ENCODE measurements at regions not wholly inside any gene's neighbourhood (a gene's known extent, or its start where the extent isn't known, plus 50 kb on each side); places are given as distances from the start of the nearest gene placed in this dataset.
"Not testable (repeated sequence)": the region's sequence is repeated elsewhere in the genome, so short reads cannot be mapped to it uniquely, and the experiment has no call there.

GRCh38 chr14:49962621-49963020, 69.7 kb downstream of the ARF6 start:
- Histone ChIP-seq H3K4me3 (no peak overlapping the region), H3K4me1 (ENCODE audit: insufficient read depth) (peaks cover 25% of the 10 kb centered on the region), H3K9me2 (ENCODE audit: insufficient read depth) (no peaks in the 10 kb centered on the region), H2AFZ (no peak overlapping the region), H3K9me3 (ENCODE audit: low read depth) (no peaks in the 10 kb centered on the region), H3K9ac (no peak overlapping the region), H3K36me3 (ENCODE audit: low read depth) (no peaks in the 10 kb centered on the region), H3F3A (ENCODE audit: insufficient read depth) (no peaks in the 10 kb centered on the region), H3K79me2 (ENCODE audit: insufficient read depth) (no peaks in the 10 kb centered on the region), H4K20me1 (ENCODE audit: insufficient read depth) (no peaks in the 10 kb centered on the region), H3K27ac (no peak overlapping the region), H3K4me2 (ENCODE audit: unreplicated experiment) (peak overlapping the region; percentile 4), H3K27me3 (replicated peaks; ENCODE audit: insufficient read depth) (no peaks in the 10 kb centered on the region)
- in situ Hi-C loops (cut with MboI) = no loop called here
- DNase-seq = peak; percentile 57
- TF ChIP-seq EZH2 (IDR thresholded peaks at IDR 0.05; ENCODE audit: insufficient read depth, poor library complexity, severe bottlenecking) (no peak), EZH2phosphoT487 (IDR thresholded peaks at IDR 0.05; ENCODE audit: insufficient read depth, low read depth) (no peak)
- WGBS, 2 experiments (ENCODE audit: low coverage in 1 of 2, low lambda C conversion rate in 2 of 2, missing lambda C conversion rate in 2 of 2) = 61 to 68% methylated on average over 6 of the region's 6 CpGs

- H3K9ac ChIP-seq, H3K4me3 ChIP-seq: not testable (repeated sequence)
Measured at GRCh38 chr14:49965068-49965651, 72.3 kb downstream of the ARF6 start.

GRCh38 chr14:49966304-49966809, 73.5 kb downstream of the ARF6 start:
- in situ Hi-C loops (cut with MboI) = no loop called here
- Histone ChIP-seq H3K4me2 (ENCODE audit: unreplicated experiment) (peak overlapping the region; percentile 45), H3K9me2 (ENCODE audit: insufficient read depth) (no peaks in the 10 kb centered on the region), H4K20me1 (ENCODE audit: insufficient read depth) (no peaks in the 10 kb centered on the region), H3K27me3 (replicated peaks; ENCODE audit: insufficient read depth) (no peaks in the 10 kb centered on the region), H3K36me3 (ENCODE audit: low read depth) (no peaks in the 10 kb centered on the region), H3K27ac (no peak overlapping the region), H3K9me3 (ENCODE audit: low read depth) (no peaks in the 10 kb centered on the region), H3K4me3 (no peak overlapping the region), H3K9ac (0 out of 2 replicates have a peak overlapping the region, but pooled peaks have one; percentile 1), H2AFZ (peak overlapping the region; percentile 75), H3F3A (ENCODE audit: insufficient read depth) (peaks cover 7% of the 10 kb centered on the region; the same call in 1 of the 2 replicates), H3K4me1 (ENCODE audit: insufficient read depth) (peaks cover 35% of the 10 kb centered on the region), H3K79me2 (ENCODE audit: insufficient read depth) (no peaks in the 10 kb centered on the region)
- 28 to 29% methylated on average over 4 of the region's 4 CpGs for WGBS, 2 experiments (ENCODE audit: low coverage in 1 of 2, low lambda C conversion rate in 2 of 2, missing lambda C conversion rate in 2 of 2)
- TF ChIP-seq EZH2 (IDR thresholded peaks at IDR 0.05; ENCODE audit: insufficient read depth, poor library complexity, severe bottlenecking) (no peak), EZH2phosphoT487 (IDR thresholded peaks at IDR 0.05; ENCODE audit: insufficient read depth, low read depth) (no peak)
- peak; percentile 57 for DNase-seq

More at GRCh38 chr14:49965068-49965651, 72.3 kb downstream of the ARF6 start:
- H3K4me2 ChIP-seq (ENCODE audit: unreplicated experiment); H3K27me3 ChIP-seq (replicated peaks; ENCODE audit: insufficient read depth); H4K20me1 ChIP-seq (ENCODE audit: insufficient read depth); in situ Hi-C loops (cut with MboI); H2AFZ ChIP-seq; H3K79me2 ChIP-seq (ENCODE audit: insufficient read depth); H3K9me2 ChIP-seq (ENCODE audit: insufficient read depth); H3K27ac ChIP-seq; H3K36me3 ChIP-seq (ENCODE audit: low read depth); H3K9me3 ChIP-seq (ENCODE audit: low read depth); DNase-seq; H3F3A ChIP-seq (ENCODE audit: insufficient read depth): not testable (repeated sequence)
- H3K4me1 ChIP-seq (ENCODE audit: insufficient read depth) = peaks cover 26% of the 10 kb centered on the region
- 98 to 99% methylated on average over 8 of the region's 8 CpGs for WGBS, 2 experiments (ENCODE audit: low coverage in 1 of 2, low lambda C conversion rate in 2 of 2, missing lambda C conversion rate in 2 of 2)

GRCh38 chr14:49966971-49967630, 74.2 kb downstream of the ARF6 start:
- Histone ChIP-seq H3K27me3 (replicated peaks; ENCODE audit: insufficient read depth) (no peaks in the 10 kb centered on the region), H3K9me2 (ENCODE audit: insufficient read depth) (no peaks in the 10 kb centered on the region), H4K20me1 (ENCODE audit: insufficient read depth) (no peaks in the 10 kb centered on the region), H2AFZ (no peak overlapping the region; the same call in 1 of the 2 replicates), H3K9me3 (ENCODE audit: low read depth) (no peaks in the 10 kb centered on the region), H3K79me2 (ENCODE audit: insufficient read depth) (no peaks in the 10 kb centered on the region), H3F3A (ENCODE audit: insufficient read depth) (peaks cover 14% of the 10 kb centered on the region), H3K27ac (no peak overlapping the region), H3K36me3 (ENCODE audit: low read depth) (no peaks in the 10 kb centered on the region), H3K4me1 (ENCODE audit: insufficient read depth) (peaks cover 42% of the 10 kb centered on the region), H3K9ac (no peak overlapping the region), H3K4me3 (no peak overlapping the region), H3K4me2 (ENCODE audit: unreplicated experiment) (no peak overlapping the region)
- 99% methylated on average over 10 to 11 of the region's 11 CpGs for WGBS, 2 experiments (ENCODE audit: low coverage in 1 of 2, low lambda C conversion rate in 2 of 2, missing lambda C conversion rate in 2 of 2)
- no peak for TF ChIP-seq EZH2phosphoT487 (IDR thresholded peaks at IDR 0.05; ENCODE audit: insufficient read depth, low read depth)
- TF ChIP-seq EZH2 (IDR thresholded peaks at IDR 0.05; ENCODE audit: insufficient read depth, poor library complexity, severe bottlenecking) = no peak
- in situ Hi-C loops (cut with MboI) = no loop called here
- no peak for DNase-seq
